H1 (cell line): ENCODE measurements at regions not wholly inside any gene's neighbourhood (a gene's known extent, or its start where the extent isn't known, plus 50 kb on each side); places are given as distances from the start of the nearest gene placed in this dataset.

ENCODE experiments used
- CTCF ChIA-PET: fragments of 300-600 bp; sonication (Branson Sonifier 250); formaldehyde crosslinking; loops from one replicate; lab custom pipeline; 2021; ENCODE audit not compliant: partially characterized antibody; lab: Charles Lee
- POLR2A ChIA-PET: fragments of 300-600 bp; sonication (Branson Sonifier 250); formaldehyde crosslinking; loops from one replicate; lab custom pipeline; 2021; ENCODE audit warnings: inconsistent platforms; ENCODE audit not compliant: partially characterized antibody; lab: Charles Lee
- DNase-seq, 2 experiments: peaks; one replicate each; pipeline versions ENCODE4 v3.0.0 to v3.0.0-alpha.2; 2010 to 2022; ENCODE audit warnings: low spot score in 2 of 2, low read depth in 1 of 2, mixed read lengths in 1 of 2
- FAIRE-seq: peaks from 2 replicates; lab custom pipeline; 2011; peaks lifted over from hg19 to GRCh38; lab: Jason Lieb, UNC
- H2AFZ ChIP-seq: 2 replicates; pipeline ENCODE4 v1.8.1; 2012; ENCODE audit warnings: low read length, inconsistent platforms
- H2AK5ac ChIP-seq: 2 replicates; pipeline ENCODE4 v1.6.1; 2013; ENCODE audit warnings: low read depth, low read length
- H2BK120ac ChIP-seq: replicated peaks from 2 replicates; pipeline ENCODE3; 2013; ENCODE audit warnings: low read depth, low read length, inconsistent platforms
- H2BK12ac ChIP-seq: 2 replicates; pipeline ENCODE4 v1.6.1; 2013; ENCODE audit warnings: low read depth, low read length
- H2BK15ac ChIP-seq: 2 replicates; pipeline ENCODE4 v1.6.1; 2013; ENCODE audit warnings: low read length
- H2BK20ac ChIP-seq: 2 replicates; pipeline ENCODE4 v1.6.1; 2013; ENCODE audit warnings: low read length
- H2BK5ac ChIP-seq: 2 replicates; pipeline ENCODE4 v1.6.1; 2013; ENCODE audit warnings: low read depth, low read length
- H3K14ac ChIP-seq: 2 replicates; pipeline ENCODE4 v1.6.1; 2013; ENCODE audit warnings: inconsistent platforms; ENCODE audit not compliant: insufficient read length
- H3K18ac ChIP-seq: 2 replicates; pipeline ENCODE4 v1.6.1; 2013; ENCODE audit warnings: low read length; ENCODE audit errors: extremely low read depth
- H3K23ac ChIP-seq: 2 replicates; pipeline ENCODE4 v1.6.1; 2013; ENCODE audit warnings: inconsistent platforms; ENCODE audit not compliant: insufficient read length
- H3K23me2 ChIP-seq: 2 replicates; pipeline ENCODE4 v1.6.1; 2013; ENCODE audit warnings: low read depth, low read length
- H3K27ac ChIP-seq: 2 replicates; pipeline ENCODE4 v1.6.1; 2011; ENCODE audit warnings: low read depth, low read length, inconsistent platforms
- H3K27me3 ChIP-seq, 4 experiments: replicated peaks in 1 of 4; 1 replicate in 1 of 4; 2 replicates in 3 of 4; pipeline versions ENCODE4 v1.6.1 to v1.8.1; 2011 to 2013; ENCODE audit warnings: low read length in 3 of 4, mild to moderate bottlenecking in 3 of 4, inconsistent platforms in 2 of 4, mixed read lengths in 2 of 4, moderate library complexity in 1 of 4; ENCODE audit not compliant: control insufficient read depth in 3 of 4, insufficient read depth in 3 of 4; ENCODE audit errors: extremely low read depth in 1 of 4
- H3K36me3 ChIP-seq, 4 experiments: 2 replicates each; pipeline versions ENCODE4 v1.6.1 to v1.8.1; 2011 to 2013; ENCODE audit warnings: mild to moderate bottlenecking in 4 of 4, low read length in 3 of 4, moderate library complexity in 2 of 4, control low read depth in 1 of 4, inconsistent platforms in 1 of 4; ENCODE audit not compliant: insufficient read depth in 4 of 4, control insufficient read depth in 2 of 4
- H3K4ac ChIP-seq: replicated peaks from 2 replicates; pipeline ENCODE3; 2013; ENCODE audit warnings: low read length, low read depth, mixed read lengths, inconsistent platforms; ENCODE audit not compliant: insufficient read length
- H3K4me1 ChIP-seq, 4 experiments: replicated peaks in 1 of 4; 1 replicate in 1 of 4; 2 replicates in 3 of 4; pipeline versions ENCODE4 v1.6.1 to v1.8.1; 2011 to 2013; ENCODE audit warnings: low read length in 3 of 4, inconsistent platforms in 2 of 4, mixed read lengths in 1 of 4; ENCODE audit not compliant: insufficient read depth in 4 of 4, control insufficient read depth in 3 of 4
- H3K4me2 ChIP-seq, 2 experiments: 2 replicates each; pipeline versions ENCODE4 v1.6.1 to v1.8.1; 2011 to 2013; ENCODE audit warnings: low read depth in 2 of 2, low read length in 2 of 2, control low read depth in 1 of 2, inconsistent platforms in 1 of 2, mild to moderate bottlenecking in 1 of 2; ENCODE audit not compliant: insufficient read depth in 1 of 2
- H3K4me3 ChIP-seq, 4 experiments: fragments of 200-600, 300-600 bp in 1 of 4; sonication (generic), shearing (Covaris generic), sonication (Bioruptor Twin) in 1 of 4; 2 replicates each; pipeline versions ENCODE4 v1.5.1 to v1.8.1; 2011 to 2016; ENCODE audit warnings: low read length in 4 of 4, low read depth in 3 of 4, control low read depth in 2 of 4, inconsistent platforms in 2 of 4, mild to moderate bottlenecking in 2 of 4, mixed read lengths in 1 of 4, moderate library complexity in 1 of 4; ENCODE audit not compliant: insufficient read depth in 2 of 4; ENCODE audit errors: extremely low read depth in 1 of 4
- H3K56ac ChIP-seq: replicated peaks from 2 replicates; pipeline ENCODE3; 2013; ENCODE audit warnings: low read depth, mild to moderate bottlenecking, mixed read lengths, low read length, inconsistent platforms; ENCODE audit not compliant: insufficient read length
- H3K79me1 ChIP-seq: 2 replicates; pipeline ENCODE4 v1.6.1; 2013; ENCODE audit warnings: low read depth, low read length, control low read depth
- H3K79me2 ChIP-seq, 2 experiments: 2 replicates each; pipeline versions ENCODE4 v1.6.1 to v1.8.1; 2012 to 2013; ENCODE audit warnings: low read length in 2 of 2, mild to moderate bottlenecking in 2 of 2, inconsistent platforms in 1 of 2; ENCODE audit not compliant: insufficient read depth in 2 of 2, control insufficient read depth in 1 of 2
- H3K9ac ChIP-seq, 4 experiments: replicated peaks in 1 of 4; 1 replicate in 1 of 4; 2 replicates in 3 of 4; pipeline versions ENCODE4 v1.6.1 to v1.8.1; 2011 to 2013; ENCODE audit warnings: low read depth in 3 of 4, low read length in 3 of 4, control low read depth in 2 of 4, mild to moderate bottlenecking in 2 of 4, moderate library complexity in 2 of 4, inconsistent platforms in 1 of 4; ENCODE audit errors: extremely low read depth in 1 of 4
- H3K9me3 ChIP-seq, 2 experiments: 2 replicates each; pipeline versions ENCODE4 v1.6.1 to v1.8.1; 2012 to 2013; ENCODE audit warnings: mild to moderate bottlenecking in 2 of 2, moderate library complexity in 2 of 2, control low read depth in 1 of 2, inconsistent platforms in 1 of 2, low read depth in 1 of 2, low read length in 1 of 2, mixed read lengths in 1 of 2; ENCODE audit not compliant: insufficient read depth in 2 of 2
- H4K20me1 ChIP-seq, 2 experiments: replicated peaks in 1 of 2; 2 replicates each; pipeline versions ENCODE3 to v1.8.1; 2011 to 2013; ENCODE audit warnings: inconsistent platforms in 2 of 2, low read length in 2 of 2, mild to moderate bottlenecking in 1 of 2; ENCODE audit not compliant: insufficient read depth in 2 of 2, control insufficient read depth in 1 of 2
- H4K5ac ChIP-seq: 2 replicates; pipeline ENCODE4 v1.6.1; 2013; ENCODE audit warnings: low read length, low read depth, mixed read lengths, inconsistent platforms; ENCODE audit not compliant: insufficient read length
- H4K8ac ChIP-seq: 2 replicates; pipeline ENCODE4 v1.8.0; 2013; ENCODE audit warnings: mild to moderate bottlenecking, moderate library complexity, low read length, inconsistent platforms; ENCODE audit not compliant: insufficient read depth; ENCODE audit errors: extremely low read depth
- H4K91ac ChIP-seq: replicated peaks from 2 replicates; pipeline ENCODE3; 2013; ENCODE audit warnings: low read length, mixed read lengths, inconsistent platforms; ENCODE audit not compliant: insufficient read length
- CEBPB ChIP-seq: IDR thresholded peaks from 2 replicates; pipeline ENCODE4 v1.6.1; 2012; ENCODE audit warnings: low read depth, low read length
- HDAC6 ChIP-seq: IDR thresholded peaks from one replicate; pipeline ENCODE4 v1.7.1; 2012; ENCODE audit warnings: low read depth, mild to moderate bottlenecking, inconsistent platforms, low read length, moderate library complexity
- POU5F1 ChIP-seq: IDR thresholded peaks from 2 replicates; pipeline ENCODE4 v1.6.1; 2011; ENCODE audit warnings: low read depth, mild to moderate bottlenecking, low read length, moderate library complexity
- RAD21 ChIP-seq, 2 experiments: IDR thresholded peaks in 1 of 2; conservative IDR thresholded peaks in 1 of 2; 2 replicates each; pipeline ENCODE4 v1.6.1; 2011; ENCODE audit warnings: low read depth in 2 of 2, low read length in 2 of 2, improper control_type of control experiment in 1 of 2, inconsistent platforms in 1 of 2, mild to moderate bottlenecking in 1 of 2, moderate library complexity in 1 of 2
- WGBS, 2 experiments: shearing (Covaris generic) in 1 of 2; methylation state at CpG; one replicate each; pipeline versions ENCODE4 v1.1.6 to v1.1.7; 2013 to 2015; ENCODE audit warnings: low lambda C conversion rate in 2 of 2, mixed read lengths in 2 of 2, inconsistent platforms in 1 of 2, low coverage in 1 of 2, missing lambda C conversion rate in 1 of 2; ENCODE audit not compliant: insufficient replicate concordance in 2 of 2, insufficient coverage in 1 of 2, insufficient read length in 1 of 2; ENCODE audit errors: extremely low coverage in 1 of 2, missing lambda C conversion rate in 1 of 2; 5-methylcytosine and 5-hydroxymethylcytosine counted together
- TF ChIP-seq, protein P1 (sequence below), 3 experiments: IDR thresholded peaks; 1 replicate in 2 of 3; 2 replicates in 1 of 3; pipeline versions ENCODE4 v1.5.1 to v1.6.1; 2011; ENCODE audit warnings: low read length in 3 of 3, mild to moderate bottlenecking in 3 of 3, inconsistent platforms in 2 of 3, low read depth in 1 of 3, moderate library complexity in 1 of 3; ENCODE audit not compliant: insufficient read depth in 1 of 3; ENCODE audit errors: control extremely low read depth in 1 of 3

DNA sequence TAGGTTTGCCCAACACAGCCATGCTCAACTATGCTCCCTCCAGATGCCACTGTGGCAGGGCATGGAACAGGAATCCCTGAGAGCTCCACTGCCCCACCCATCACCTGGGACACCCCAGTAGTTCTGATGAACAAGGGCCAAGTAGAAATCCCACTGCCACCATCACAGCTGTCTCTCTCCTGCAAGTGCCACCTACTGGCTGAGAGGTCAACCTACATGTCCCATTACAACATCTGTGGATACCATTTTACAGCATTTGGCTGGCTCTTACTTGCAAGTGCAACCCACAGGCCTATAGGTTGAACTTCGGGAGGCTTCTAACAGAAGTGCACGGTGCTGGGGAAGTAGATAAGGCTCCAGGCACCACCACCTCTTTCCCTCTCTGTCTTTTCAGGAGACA is 142.5 kb downstream of the CXXC4 start:
- H3K27ac ChIP-seq: no peak overlapping the region
- H3K56ac ChIP-seq: no peak overlapping the region
- no peak overlapping the region for H3K4me2 ChIP-seq
- no peak overlapping the region for H3K14ac ChIP-seq
- H3K9ac ChIP-seq: no peak overlapping the region
- no peaks in the 10 kb centered on the region for H3K79me1 ChIP-seq
- 80% methylated on average over 2 of the region's 2 CpGs; no CpG with 5 or more reads in 1 of the 2 experiments for WGBS, 2 experiments
- CTCF ChIA-PET: interaction anchor here (0.6 to 1.7 kb wide), 14 partner anchors 9 to 986 kb away, joined by 3 to 7 read pairs (median 3); no protein-coding TSS in a partner anchor
- no peak overlapping the region for H3K23ac ChIP-seq
- FAIRE-seq (peak; percentile 42), DNase-seq (no peak)
- H2BK120ac ChIP-seq: no peak overlapping the region
- 0 out of 2 replicates have a peak, but pooled peaks have one; percentile 18 for TF ChIP-seq POU5F1
- TF ChIP-seq, protein P1, sequence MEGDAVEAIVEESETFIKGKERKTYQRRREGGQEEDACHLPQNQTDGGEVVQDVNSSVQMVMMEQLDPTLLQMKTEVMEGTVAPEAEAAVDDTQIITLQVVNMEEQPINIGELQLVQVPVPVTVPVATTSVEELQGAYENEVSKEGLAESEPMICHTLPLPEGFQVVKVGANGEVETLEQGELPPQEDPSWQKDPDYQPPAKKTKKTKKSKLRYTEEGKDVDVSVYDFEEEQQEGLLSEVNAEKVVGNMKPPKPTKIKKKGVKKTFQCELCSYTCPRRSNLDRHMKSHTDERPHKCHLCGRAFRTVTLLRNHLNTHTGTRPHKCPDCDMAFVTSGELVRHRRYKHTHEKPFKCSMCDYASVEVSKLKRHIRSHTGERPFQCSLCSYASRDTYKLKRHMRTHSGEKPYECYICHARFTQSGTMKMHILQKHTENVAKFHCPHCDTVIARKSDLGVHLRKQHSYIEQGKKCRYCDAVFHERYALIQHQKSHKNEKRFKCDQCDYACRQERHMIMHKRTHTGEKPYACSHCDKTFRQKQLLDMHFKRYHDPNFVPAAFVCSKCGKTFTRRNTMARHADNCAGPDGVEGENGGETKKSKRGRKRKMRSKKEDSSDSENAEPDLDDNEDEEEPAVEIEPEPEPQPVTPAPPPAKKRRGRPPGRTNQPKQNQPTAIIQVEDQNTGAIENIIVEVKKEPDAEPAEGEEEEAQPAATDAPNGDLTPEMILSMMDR (IDR thresholded peaks at IDR 0.05; ENCODE audit: control extremely low read depth in 1 of 3, insufficient read depth in 1 of 3, low read depth in 1 of 3, low read length in 3 of 3): peak; percentile 57 to 79 (median 65)
- TF ChIP-seq HDAC6: no peak
- TF ChIP-seq CEBPB: 0 out of 2 replicates have a peak, but pooled peaks have one; percentile 28
- TF ChIP-seq RAD21 (IDR thresholded peaks at IDR 0.05 in 1 of 2, conservative IDR thresholded peaks at IDR 0.05 in 1 of 2; ENCODE audit: low read depth in 2 of 2, low read length in 2 of 2): peak; percentile 54 to 68
- no peak overlapping the region for H2AK5ac ChIP-seq
- no peak overlapping the region for H3K4ac ChIP-seq
- H3K9me3 ChIP-seq: 0 out of 4 replicates have a peak, but pooled peaks cover 0 to 2% of the 10 kb centered on the region in 2 experiments
- no peak overlapping the region for H3K18ac ChIP-seq
- H2BK5ac ChIP-seq: no peak overlapping the region
- no peaks in the 10 kb centered on the region for H3K23me2 ChIP-seq
- H3K4me1 ChIP-seq: no peaks in the 10 kb centered on the region
- no peak overlapping the region for H2BK12ac ChIP-seq
- H2BK20ac ChIP-seq: no peak overlapping the region
- no peak overlapping the region for H4K91ac ChIP-seq
- no peak overlapping the region for H4K5ac ChIP-seq
- no peak overlapping the region for H4K8ac ChIP-seq
- H2AFZ ChIP-seq: 0 out of 2 replicates have a peak overlapping the region, but pooled peaks have one; percentile 27
- no peak overlapping the region for H2BK15ac ChIP-seq
- no peak overlapping the region for H3K4me3 ChIP-seq
- no peaks in the 10 kb centered on the region for H3K36me3 ChIP-seq
- POLR2A ChIA-PET: no interaction called here
- H3K79me2 ChIP-seq: no peaks in the 10 kb centered on the region
- H4K20me1 ChIP-seq: no peaks in the 10 kb centered on the region
- H3K27me3 ChIP-seq: no peaks in the 10 kb centered on the region
